HCT116 (cell line): ENCODE measurements at regions not wholly inside any gene's neighbourhood (a gene's known extent, or its start where the extent isn't known, plus 50 kb on each side); places are given as distances from the start of the nearest gene placed in this dataset.

Experiments
- EZH2 ChIP-seq: fragments of 200-600 bp; sonication (generic); IDR thresholded peaks from 2 replicates; pipeline ENCODE4 v1.6.1; 2017; ENCODE audit warnings: antibody characterized with exemption, mixed run types
- JUND ChIP-seq: IDR thresholded peaks from 2 replicates; pipeline ENCODE4 v1.6.1; 2012
- POLR2A ChIP-seq: IDR thresholded peaks from 2 replicates; pipeline ENCODE4 v1.7.0; 2011; ENCODE audit warnings: borderline replicate concordance; ENCODE audit not compliant: insufficient read depth, insufficient read length; ENCODE audit errors: extremely low read depth
- POLR2AphosphoS5 ChIP-seq: IDR thresholded peaks from 2 replicates; pipeline ENCODE4 v1.6.1; 2011; ENCODE audit warnings: mild to moderate bottlenecking, low read depth, low read length, moderate library complexity
- RAD21 ChIP-seq: IDR thresholded peaks from 2 replicates; pipeline ENCODE4 v1.6.1; 2012; ENCODE audit warnings: low read depth, mild to moderate bottlenecking
- SIN3A ChIP-seq: IDR thresholded peaks from 2 replicates; pipeline ENCODE4 v1.6.1; 2012; ENCODE audit warnings: low read depth
- ZFX ChIP-seq: fragments of 450-650 bp; IDR thresholded peaks from 2 replicates; pipeline ENCODE4 v1.6.1; 2017
- ZNF274 ChIP-seq: fragments of 200-500 bp; sonication (Bioruptor generic); IDR thresholded peaks from 2 replicates; pipeline ENCODE4 v1.6.1; 2014; ENCODE audit warnings: mild to moderate bottlenecking, low read depth, low read length, inconsistent platforms
- TF ChIP-seq, protein P1 (sequence below), 3 experiments: fragments of 200-600 bp in 1 of 3; sonication (generic) in 1 of 3; IDR thresholded peaks in 2 of 3; conservative IDR thresholded peaks in 1 of 3; 2 replicates each; pipeline ENCODE4 v1.5.1; 2012 to 2017; ENCODE audit warnings: low read depth in 2 of 3, low read length in 2 of 3, antibody characterized with exemption in 1 of 3, borderline replicate concordance in 1 of 3, control low read depth in 1 of 3, mild to moderate bottlenecking in 1 of 3, mixed read lengths in 1 of 3, mixed run types in 1 of 3, moderate library complexity in 1 of 3; ENCODE audit not compliant: insufficient read depth in 1 of 3
- TF ChIP-seq, protein P2 (sequence below): IDR thresholded peaks from 2 replicates; pipeline ENCODE4 v1.6.1; 2012; ENCODE audit warnings: low read depth

DNA sequence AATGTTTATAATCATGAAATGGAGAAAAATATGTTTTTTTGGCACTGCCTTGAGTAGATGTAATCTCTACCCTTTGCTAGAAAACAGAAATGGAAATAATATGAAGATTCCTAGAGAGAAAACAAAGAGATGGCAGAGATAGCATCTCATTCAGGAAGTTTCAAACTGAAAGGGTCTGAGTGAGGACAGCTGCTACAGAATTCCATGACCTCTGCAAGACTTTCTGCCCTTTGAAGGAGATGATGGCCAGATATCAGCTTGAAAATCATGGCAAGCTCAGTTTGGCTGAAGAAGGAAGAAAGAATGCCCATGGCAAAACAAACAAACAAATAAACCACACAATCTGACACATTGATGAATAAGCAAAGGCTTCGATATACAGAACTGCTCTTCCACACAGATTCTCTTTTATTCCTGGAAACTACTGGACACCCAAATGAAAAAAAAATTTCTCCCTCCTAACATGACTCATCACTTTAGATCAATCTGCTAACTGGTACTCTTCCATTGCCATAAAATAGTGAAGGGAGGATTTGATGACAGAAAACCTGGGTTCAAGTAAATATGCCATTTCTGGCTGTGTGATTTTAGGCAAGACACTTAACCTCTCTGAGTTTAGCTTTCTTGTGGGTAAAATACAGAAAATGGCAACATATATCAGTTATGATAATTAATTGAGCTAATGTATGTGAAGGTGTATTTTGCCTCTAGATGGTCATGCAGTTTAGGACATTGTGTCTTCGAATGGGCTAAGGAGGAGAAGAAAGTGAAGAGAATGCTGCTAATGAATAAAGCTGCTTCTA lies 105.9 kb upstream of the SPACA1 start:
- TF ChIP-seq, protein P1, sequence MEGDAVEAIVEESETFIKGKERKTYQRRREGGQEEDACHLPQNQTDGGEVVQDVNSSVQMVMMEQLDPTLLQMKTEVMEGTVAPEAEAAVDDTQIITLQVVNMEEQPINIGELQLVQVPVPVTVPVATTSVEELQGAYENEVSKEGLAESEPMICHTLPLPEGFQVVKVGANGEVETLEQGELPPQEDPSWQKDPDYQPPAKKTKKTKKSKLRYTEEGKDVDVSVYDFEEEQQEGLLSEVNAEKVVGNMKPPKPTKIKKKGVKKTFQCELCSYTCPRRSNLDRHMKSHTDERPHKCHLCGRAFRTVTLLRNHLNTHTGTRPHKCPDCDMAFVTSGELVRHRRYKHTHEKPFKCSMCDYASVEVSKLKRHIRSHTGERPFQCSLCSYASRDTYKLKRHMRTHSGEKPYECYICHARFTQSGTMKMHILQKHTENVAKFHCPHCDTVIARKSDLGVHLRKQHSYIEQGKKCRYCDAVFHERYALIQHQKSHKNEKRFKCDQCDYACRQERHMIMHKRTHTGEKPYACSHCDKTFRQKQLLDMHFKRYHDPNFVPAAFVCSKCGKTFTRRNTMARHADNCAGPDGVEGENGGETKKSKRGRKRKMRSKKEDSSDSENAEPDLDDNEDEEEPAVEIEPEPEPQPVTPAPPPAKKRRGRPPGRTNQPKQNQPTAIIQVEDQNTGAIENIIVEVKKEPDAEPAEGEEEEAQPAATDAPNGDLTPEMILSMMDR (IDR thresholded peaks at IDR 0.05 in 2 of 3, conservative IDR thresholded peaks at IDR 0.05 in 1 of 3; ENCODE audit: borderline replicate concordance in 1 of 3, insufficient read depth in 1 of 3, low read depth in 2 of 3, low read length in 2 of 3), result no peak
- TF ChIP-seq POLR2AphosphoS5 (no peak), ZNF274 (no peak), POLR2A (no peak), SIN3A (no peak), RAD21 (no peak), EZH2 (no peak), ZFX (no peak), JUND (no peak)
- TF ChIP-seq, protein P2, sequence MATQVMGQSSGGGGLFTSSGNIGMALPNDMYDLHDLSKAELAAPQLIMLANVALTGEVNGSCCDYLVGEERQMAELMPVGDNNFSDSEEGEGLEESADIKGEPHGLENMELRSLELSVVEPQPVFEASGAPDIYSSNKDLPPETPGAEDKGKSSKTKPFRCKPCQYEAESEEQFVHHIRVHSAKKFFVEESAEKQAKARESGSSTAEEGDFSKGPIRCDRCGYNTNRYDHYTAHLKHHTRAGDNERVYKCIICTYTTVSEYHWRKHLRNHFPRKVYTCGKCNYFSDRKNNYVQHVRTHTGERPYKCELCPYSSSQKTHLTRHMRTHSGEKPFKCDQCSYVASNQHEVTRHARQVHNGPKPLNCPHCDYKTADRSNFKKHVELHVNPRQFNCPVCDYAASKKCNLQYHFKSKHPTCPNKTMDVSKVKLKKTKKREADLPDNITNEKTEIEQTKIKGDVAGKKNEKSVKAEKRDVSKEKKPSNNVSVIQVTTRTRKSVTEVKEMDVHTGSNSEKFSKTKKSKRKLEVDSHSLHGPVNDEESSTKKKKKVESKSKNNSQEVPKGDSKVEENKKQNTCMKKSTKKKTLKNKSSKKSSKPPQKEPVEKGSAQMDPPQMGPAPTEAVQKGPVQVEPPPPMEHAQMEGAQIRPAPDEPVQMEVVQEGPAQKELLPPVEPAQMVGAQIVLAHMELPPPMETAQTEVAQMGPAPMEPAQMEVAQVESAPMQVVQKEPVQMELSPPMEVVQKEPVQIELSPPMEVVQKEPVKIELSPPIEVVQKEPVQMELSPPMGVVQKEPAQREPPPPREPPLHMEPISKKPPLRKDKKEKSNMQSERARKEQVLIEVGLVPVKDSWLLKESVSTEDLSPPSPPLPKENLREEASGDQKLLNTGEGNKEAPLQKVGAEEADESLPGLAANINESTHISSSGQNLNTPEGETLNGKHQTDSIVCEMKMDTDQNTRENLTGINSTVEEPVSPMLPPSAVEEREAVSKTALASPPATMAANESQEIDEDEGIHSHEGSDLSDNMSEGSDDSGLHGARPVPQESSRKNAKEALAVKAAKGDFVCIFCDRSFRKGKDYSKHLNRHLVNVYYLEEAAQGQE, result no peak
